IMR-90 (cell line): ENCODE measurements at regions not wholly inside any gene's neighbourhood (a gene's known extent, or its start where the extent isn't known, plus 50 kb on each side); places are given as distances from the start of the nearest gene placed in this dataset.

Source experiments
- ATAC-seq: fragments of 200-7000 bp; cut with Tn5 transposase; 2 replicates; pipeline ENCODE4 v1.9.1; 2020; ENCODE audit warnings: low read depth, mild to moderate bottlenecking, moderate library complexity
- BruUV-seq: library from RNA; stranded (reverse); fragments of 400-500 nt; replicated peaks from 2 replicates; lab custom pipeline; 2021; lab: Mats Ljungman, UMichigan
- CTCF ChIA-PET: fragments of 300-600 bp; formaldehyde crosslinking; extraction: SDS; loops from one replicate; lab custom pipeline; 2021; ENCODE audit warnings: antibody characterized with exemption; lab: Yijun Ruan, JAX
- POLR2A ChIA-PET: fragments of 300-600 bp; sonication (Branson Sonifier 250); formaldehyde crosslinking; loops from one replicate; lab custom pipeline; 2022; ENCODE audit warnings: antibody characterized with exemption; ENCODE audit not compliant: unreplicated experiment; lab: Charles Lee
- DNase-seq: peaks from one replicate; pipeline ENCODE4 v3.0.0; 2013
- H2AFZ ChIP-seq: replicated peaks from 2 replicates; pipeline ENCODE3; 2013; ENCODE audit warnings: low read length, mild to moderate bottlenecking; ENCODE audit not compliant: poor library complexity
- H2AK5ac ChIP-seq: 2 replicates; pipeline ENCODE4 v1.6.1; 2013; ENCODE audit warnings: low read depth, low read length, inconsistent platforms
- H2AK9ac ChIP-seq: replicated peaks from 2 replicates; pipeline ENCODE3; 2013; ENCODE audit warnings: mild to moderate bottlenecking, low read depth, low read length, moderate library complexity; ENCODE audit not compliant: poor library complexity
- H2BK120ac ChIP-seq: 2 replicates; pipeline ENCODE4 v1.6.1; 2013; ENCODE audit warnings: low read depth, low read length, inconsistent platforms
- H2BK15ac ChIP-seq: 3 replicates; pipeline ENCODE4 v1.6.1; 2013; ENCODE audit warnings: low read depth, low read length, inconsistent platforms
- H2BK20ac ChIP-seq: 2 replicates; pipeline ENCODE4 v1.6.1; 2013; ENCODE audit warnings: low read depth, mild to moderate bottlenecking, inconsistent platforms, low read length, moderate library complexity
- H2BK5ac ChIP-seq: 2 replicates; pipeline ENCODE4 v1.6.1; 2013; ENCODE audit warnings: mild to moderate bottlenecking, low read depth, low read length, inconsistent platforms; ENCODE audit not compliant: poor library complexity, severe bottlenecking
- H3K14ac ChIP-seq: replicated peaks from 2 replicates; pipeline ENCODE4 v1.6.1; 2013; ENCODE audit warnings: low read depth, low read length, inconsistent platforms
- H3K18ac ChIP-seq: 2 replicates; pipeline ENCODE4 v1.6.1; 2013; ENCODE audit warnings: low read depth, low read length, control low read depth
- H3K23ac ChIP-seq: 2 replicates; pipeline ENCODE4 v1.6.1; 2013; ENCODE audit warnings: low read depth, low read length, inconsistent platforms
- H3K27ac ChIP-seq: 2 replicates; pipeline ENCODE4 v1.5.1; 2013; ENCODE audit warnings: mild to moderate bottlenecking, control low read depth, low read length; ENCODE audit not compliant: insufficient read depth
- H3K27me3 ChIP-seq: 2 replicates; pipeline ENCODE4 v1.6.1; 2013; ENCODE audit warnings: low read length; ENCODE audit not compliant: control insufficient read depth, insufficient read depth
- H3K36me3 ChIP-seq: 2 replicates; pipeline ENCODE4 v1.6.1; 2013; ENCODE audit warnings: low read length, mixed read lengths; ENCODE audit not compliant: control insufficient read depth, insufficient read depth
- H3K4ac ChIP-seq: 2 replicates; pipeline ENCODE4 v1.6.1; 2013; ENCODE audit warnings: low read depth, low read length, inconsistent platforms
- H3K4me1 ChIP-seq: 2 replicates; pipeline ENCODE4 v1.6.1; 2013; ENCODE audit warnings: low read length, mixed read lengths; ENCODE audit not compliant: control insufficient read depth, insufficient read depth
- H3K4me2 ChIP-seq: 2 replicates; pipeline ENCODE4 v1.6.1; 2013; ENCODE audit warnings: low read depth, mild to moderate bottlenecking, control low read depth, low read length, moderate library complexity
- H3K4me3 ChIP-seq: 2 replicates; pipeline ENCODE4 v1.5.1; 2013; ENCODE audit warnings: low read depth, mild to moderate bottlenecking, control low read depth, low read length, moderate library complexity; ENCODE audit not compliant: insufficient read depth
- H3K56ac ChIP-seq: 2 replicates; pipeline ENCODE4 v1.6.1; 2013; ENCODE audit warnings: low read length, inconsistent platforms; ENCODE audit not compliant: insufficient read depth; ENCODE audit errors: extremely low read depth
- H3K79me1 ChIP-seq, 2 experiments: 2 replicates each; pipeline ENCODE4 v1.6.1; 2013; ENCODE audit warnings: low read length in 2 of 2, inconsistent platforms in 1 of 2, low read depth in 1 of 2
- H3K9ac ChIP-seq: 2 replicates; pipeline ENCODE4 v1.6.1; 2013; ENCODE audit warnings: low read depth, low read length, control low read depth
- H3K9me1 ChIP-seq: 2 replicates; pipeline ENCODE4 v1.6.1; 2013; ENCODE audit warnings: low read length, inconsistent platforms; ENCODE audit not compliant: insufficient read depth
- H3K9me3 ChIP-seq: 2 replicates; pipeline ENCODE4 v1.6.1; 2013; ENCODE audit warnings: low read length; ENCODE audit not compliant: control insufficient read depth, insufficient read depth
- H4K20me1 ChIP-seq: 2 replicates; pipeline ENCODE4 v1.6.1; 2013; ENCODE audit warnings: low read length, inconsistent platforms; ENCODE audit not compliant: insufficient read depth
- H4K5ac ChIP-seq: 2 replicates; pipeline ENCODE4 v1.6.1; 2013; ENCODE audit warnings: mild to moderate bottlenecking, low read depth, low read length, control low read depth
- H4K8ac ChIP-seq, 2 experiments: 2 replicates each; pipeline ENCODE4 v1.6.1; 2013; ENCODE audit warnings: low read depth in 2 of 2, low read length in 2 of 2, control low read depth in 1 of 2, inconsistent platforms in 1 of 2
- H4K91ac ChIP-seq: 2 replicates; pipeline ENCODE4 v1.6.1; 2013; ENCODE audit warnings: low read depth, low read length, inconsistent platforms; ENCODE audit not compliant: insufficient read depth
- CTCF ChIP-seq: conservative IDR thresholded peaks from 2 replicates; pipeline ENCODE4 v1.5.1; 2012; ENCODE audit warnings: mild to moderate bottlenecking, low read depth, low read length, improper control_type of control experiment
- ELK1 ChIP-seq: fragments of 150-350 bp; IDR thresholded peaks from 2 replicates; pipeline ENCODE4 v1.6.1; 2016; ENCODE audit warnings: low read depth, mild to moderate bottlenecking, low read length, moderate library complexity, borderline replicate concordance
- FOS ChIP-seq: fragments of 150-350 bp; IDR thresholded peaks from 2 replicates; pipeline ENCODE4 v1.6.1; 2016; ENCODE audit warnings: low read depth, low read length
- MAFK ChIP-seq: IDR thresholded peaks from 2 replicates; pipeline ENCODE4 v1.6.1; 2012; ENCODE audit warnings: low read depth, low read length, improper control_type of control experiment
- MXI1 ChIP-seq: IDR thresholded peaks from 2 replicates; pipeline ENCODE4 v1.6.1; 2012; ENCODE audit warnings: low read depth, mild to moderate bottlenecking, low read length, moderate library complexity, borderline replicate concordance
- RAD21 ChIP-seq: IDR thresholded peaks from 2 replicates; pipeline ENCODE4 v1.6.1; 2012; ENCODE audit warnings: low read length, improper control_type of control experiment
- RFX5 ChIP-seq: IDR thresholded peaks from 2 replicates; pipeline ENCODE4 v1.8.0; 2012; ENCODE audit warnings: low read depth, mild to moderate bottlenecking, low read length, moderate library complexity
- USF2 ChIP-seq: fragments of 150-350 bp; IDR thresholded peaks from 2 replicates; pipeline ENCODE4 v1.6.1; 2017; ENCODE audit warnings: mild to moderate bottlenecking, antibody characterized with exemption, low read length, low read depth
- WGBS, 2 experiments: methylation state at CpG; one replicate each; pipeline versions ENCODE4 v1.1.5 to v1.1.7; 2013; ENCODE audit warnings: missing lambda C conversion rate in 2 of 2; ENCODE audit not compliant: insufficient read length in 1 of 2; ENCODE audit errors: extremely low coverage in 2 of 2; 5-methylcytosine and 5-hydroxymethylcytosine counted together
- dilution Hi-C: fragments of 300-500 bp; cut with HindIII; formaldehyde crosslinking; loops from one replicate; pipeline ENCODE4 v1.14.3; 2018; ENCODE audit warnings: low sequenced_read_pairs; ENCODE audit not compliant: unreplicated experiment
- in situ Hi-C: fragments of 300-500 bp; cut with MboI; formaldehyde crosslinking; loops from 3 replicates; pipeline ENCODE4 v1.14.3; 2019; ENCODE audit warnings: low sequenced_read_pairs, inconsistent platforms, mixed read lengths
- intact Hi-C: fragments of 100-400 bp; cut with micrococcal nuclease; formaldehyde crosslinking; loops from 2 replicates; pipeline ENCODE4 v1.10.0; 2022

GRCh38 chr13:95367309-95367843 lies 66.1 kb upstream of the ABCC4 start:
- dilution Hi-C loops: no loop called here
- Histone ChIP-seq H2AFZ (no peak overlapping the region), H3K56ac (no peak overlapping the region), H3K14ac (no peak overlapping the region), H4K8ac (no peak overlapping the region), H3K9me1 (no peaks in the 10 kb centered on the region), H3K4me2 (no peak overlapping the region), H2AK9ac (no peak overlapping the region), H4K5ac (no peak overlapping the region), H2BK20ac (no peak overlapping the region), H2BK5ac (no peak overlapping the region), H3K18ac (no peak overlapping the region), H3K4ac (no peak overlapping the region), H3K23ac (no peak overlapping the region), H3K79me1 (no peaks in the 10 kb centered on the region), H3K36me3 (no peaks in the 10 kb centered on the region), H3K27me3 (peaks cover 2% of the 10 kb centered on the region), H2BK120ac (no peak overlapping the region), H2AK5ac (no peak overlapping the region), H3K9me3 (peaks cover 3% of the 10 kb centered on the region; the same call in 1 of the 2 replicates), H3K4me1 (no peaks in the 10 kb centered on the region; the same call in 1 of the 2 replicates), H3K27ac (no peak overlapping the region), H3K9ac (no peak overlapping the region), H4K20me1 (no peaks in the 10 kb centered on the region), H3K4me3 (no peak overlapping the region), H2BK15ac (no peak overlapping the region), H4K91ac (no peak overlapping the region)
- intact Hi-C loops: no loop called here
- ATAC-seq (peak; percentile 46; the same call in 1 of the 2 replicates), DNase-seq (no peak)
- in situ Hi-C loops: no loop called here
- TF ChIP-seq RAD21 (no peak), MAFK (no peak), CTCF (no peak), USF2 (no peak), ELK1 (no peak), MXI1 (no peak), RFX5 (no peak), FOS (no peak)
- CTCF ChIA-PET: no interaction called here
- WGBS, 2 experiments: no CpG with 5 or more reads among the region's 6 CpGs
- BruUV-seq: no TSS peak
- POLR2A ChIA-PET: no interaction called here
